HG02973 (cell line): ENCODE measurements at regions not wholly inside any gene's neighbourhood (a gene's known extent, or its start where the extent isn't known, plus 50 kb on each side); places are given as distances from the start of the nearest gene placed in this dataset.

Experiments used
- ATAC-seq: cut with Tn5 transposase; IDR thresholded peaks from one replicate; pipeline ENCODE4 v1.9.1; 2021; ENCODE audit warnings: moderate library complexity; ENCODE audit not compliant: unreplicated experiment

- ATAC-seq = no peak
Observed at GRCh38 chr20:22470620-22471026, 113.7 kb downstream of the FOXA2 start.

- ATAC-seq = no peak
Observed at GRCh38 chr20:22466447-22467171, 117.8 kb downstream of the FOXA2 start.

- no peak for ATAC-seq
Observed at GRCh38 chr20:22465622-22466446, 118.5 kb downstream of the FOXA2 start.

GRCh38 chr20:22464312-22465003 lies 119.9 kb downstream of the FOXA2 start:
- ATAC-seq = no peak

- ATAC-seq = no peak
Observed at GRCh38 chr20:22462975-22463914, 121.1 kb downstream of the FOXA2 start.

GRCh38 chr20:22460803-22461202 lies 123.6 kb downstream of the FOXA2 start:
- no peak for ATAC-seq

- ATAC-seq = no peak
Observed at GRCh38 chr20:22460231-22460630, 124.1 kb downstream of the FOXA2 start.

- no peak for ATAC-seq
Observed at GRCh38 chr20:22459754-22460153, 124.6 kb downstream of the FOXA2 start.

- ATAC-seq = no peak
Observed at GRCh38 chr20:22456109-22456508, 128.3 kb downstream of the FOXA2 start.

- no peak for ATAC-seq
Observed at GRCh38 chr20:22455259-22455658, 129.1 kb downstream of the FOXA2 start.

GRCh38 chr20:22453244-22454080 lies 130.9 kb downstream of the FOXA2 start:
- ATAC-seq = no peak

- ATAC-seq = no peak
Observed at GRCh38 chr20:22452442-22453011, 131.8 kb downstream of the FOXA2 start.

- no peak for ATAC-seq
Observed at GRCh38 chr20:22450537-22450936, 133.8 kb downstream of the FOXA2 start.

GRCh38 chr20:22449188-22449973 lies 135.0 kb downstream of the FOXA2 start:
- ATAC-seq = no peak

- no peak for ATAC-seq
Observed at GRCh38 chr20:22447447-22447778, 137.0 kb downstream of the FOXA2 start.

- no peak for ATAC-seq
Observed at GRCh38 chr20:22446613-22447446, 137.5 kb downstream of the FOXA2 start.

- ATAC-seq = no peak
Observed at GRCh38 chr20:22442318-22442717, 142.1 kb downstream of the FOXA2 start.

GRCh38 chr20:22438926-22439325 lies 145.4 kb downstream of the FOXA2 start:
- no peak for ATAC-seq
